OCI-M2 (cell line): ENCODE measurements at regions not wholly inside any gene's neighbourhood (a gene's known extent, or its start where the extent isn't known, plus 50 kb on each side); places are given as distances from the start of the nearest gene placed in this dataset.
"Not testable (repeated sequence)": the region's sequence is repeated elsewhere in the genome, so short reads cannot be mapped to it uniquely, and the experiment has no call there.

Experiments
- DNase-seq: peaks from one replicate; lab custom pipeline; 2025; ENCODE audit not compliant: unreplicated experiment; lab: John Stamatoyannopoulos, UW

DNA sequence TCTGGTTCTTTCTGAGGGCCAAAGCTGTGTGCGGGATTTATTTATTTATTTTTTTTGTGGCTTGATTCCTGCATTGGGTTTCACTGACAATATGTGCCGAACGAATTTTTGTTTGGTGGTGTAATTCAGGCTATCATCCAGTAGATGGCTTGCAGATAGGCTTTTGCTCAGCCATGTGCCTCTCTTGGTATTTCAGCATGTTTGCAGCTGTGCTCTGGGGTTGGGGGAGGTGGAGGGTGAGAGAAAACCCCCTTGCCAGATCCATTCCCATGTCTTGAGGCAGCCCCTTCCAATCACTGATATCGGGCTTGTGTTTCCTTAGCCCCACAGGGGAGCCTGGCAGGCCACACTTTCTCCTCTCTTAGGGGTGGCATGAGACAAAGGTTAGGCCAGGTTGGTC, 302.4 kb downstream of the PTGER3 start:
- no peak for DNase-seq

DNA sequence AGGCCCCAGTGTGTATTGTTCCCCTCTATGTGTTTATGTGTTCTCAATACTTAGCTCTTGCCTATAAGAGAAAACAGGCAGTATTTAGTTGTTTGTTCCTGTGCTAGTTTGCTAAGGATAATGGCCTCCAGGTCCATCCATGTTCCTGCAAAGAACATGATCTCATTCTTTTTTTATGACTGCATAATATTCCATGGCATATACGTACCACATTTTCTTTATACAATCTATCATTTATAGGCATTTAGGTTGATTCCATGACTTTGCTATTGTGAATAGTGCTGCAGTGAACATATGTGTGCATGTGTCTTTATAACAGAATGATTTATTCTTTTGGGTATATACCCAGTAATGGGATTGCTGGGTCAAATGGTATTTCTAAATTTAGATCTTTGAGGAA, 301.6 kb downstream of the PTGER3 start:
- not testable (repeated sequence) for DNase-seq

DNA sequence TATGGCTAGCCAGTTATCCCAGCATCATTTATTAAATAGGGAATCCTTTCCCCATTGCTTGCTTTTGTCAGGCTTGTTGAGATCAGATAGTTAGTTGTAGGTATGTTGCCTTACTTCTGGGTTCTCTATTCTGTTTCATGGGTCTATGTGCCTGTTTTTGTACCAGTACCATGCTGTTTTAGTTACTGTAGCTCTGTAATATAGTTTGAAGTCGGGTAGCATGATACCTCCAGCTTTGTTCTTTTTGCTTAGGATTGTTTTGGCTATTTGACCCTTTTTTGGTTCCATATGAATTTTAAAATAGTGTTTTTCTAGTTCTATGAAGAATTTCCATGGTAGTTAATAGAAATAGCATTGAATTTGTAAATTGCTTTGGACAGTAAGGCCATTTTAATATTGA, 300.5 kb downstream of the PTGER3 start:
- not testable (repeated sequence) for DNase-seq

DNA sequence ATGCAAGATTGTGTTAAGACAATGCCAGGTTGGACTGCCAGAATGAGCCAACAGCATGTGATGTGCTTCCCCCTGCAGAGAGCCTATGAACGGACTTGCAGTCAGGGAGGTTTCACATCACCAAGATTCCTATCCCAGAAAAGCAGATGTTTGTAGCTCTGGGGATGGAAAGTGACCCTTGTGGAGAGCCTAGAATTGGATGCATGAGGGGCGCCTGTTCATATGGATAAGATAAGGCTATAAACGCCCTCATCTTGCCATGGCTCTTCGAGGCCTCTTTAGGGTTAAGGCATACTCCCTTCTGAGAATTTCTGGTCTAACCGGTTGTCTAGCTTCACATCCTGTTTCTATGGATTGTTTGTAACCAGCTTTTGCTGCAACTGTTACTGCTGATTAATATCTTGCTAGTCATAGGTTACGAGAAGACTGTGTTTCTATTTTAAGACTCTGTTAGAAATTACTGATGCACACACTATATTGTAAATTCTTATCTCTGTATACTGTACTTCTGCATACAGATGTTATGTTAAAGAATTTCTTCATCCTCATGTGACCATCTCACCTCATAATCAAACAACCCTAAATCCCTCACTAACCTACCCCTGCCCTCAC, 295.8 kb downstream of the PTGER3 start:
- DNase-seq, result not testable (repeated sequence)

DNA sequence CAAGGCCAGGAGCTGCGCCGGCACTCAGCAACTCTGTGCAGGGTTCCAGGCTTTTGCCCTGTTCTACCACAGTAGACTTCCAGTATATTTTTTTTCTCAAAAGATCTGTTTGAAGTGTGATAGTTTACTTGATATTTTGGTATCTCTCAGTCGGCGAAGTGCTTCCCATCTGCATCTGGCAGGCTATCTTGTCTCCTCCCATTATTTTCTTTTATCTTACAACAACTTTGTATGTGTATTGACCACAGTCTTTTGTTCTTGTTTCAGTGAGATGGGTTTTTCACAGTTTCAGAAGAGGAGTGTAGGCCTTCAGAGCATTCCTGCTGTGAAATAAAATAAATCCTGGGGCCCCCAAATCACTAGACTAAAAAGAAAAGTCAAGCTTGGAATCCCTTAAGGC, 292.9 kb downstream of the PTGER3 start:
- DNase-seq, result no peak

DNA sequence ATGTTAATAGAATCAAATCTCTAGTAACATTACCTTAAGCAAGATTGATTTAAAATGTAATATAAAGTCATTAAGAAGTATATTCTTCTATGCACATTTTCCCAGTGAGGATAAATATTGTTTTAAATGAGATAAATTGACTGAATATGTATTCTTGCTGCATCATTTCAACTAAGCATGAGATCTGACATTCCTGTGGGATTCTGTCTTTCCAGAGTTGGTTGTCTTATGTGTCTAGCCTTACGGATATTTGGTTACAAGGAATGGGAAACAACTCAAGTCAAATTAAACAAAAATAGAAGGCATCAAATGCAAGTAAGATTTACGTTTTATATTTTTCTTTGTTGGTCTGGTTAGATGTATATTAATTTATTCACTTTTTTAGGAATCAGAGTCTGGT, 287.5 kb downstream of the PTGER3 start:
- DNase-seq, result no peak

DNA sequence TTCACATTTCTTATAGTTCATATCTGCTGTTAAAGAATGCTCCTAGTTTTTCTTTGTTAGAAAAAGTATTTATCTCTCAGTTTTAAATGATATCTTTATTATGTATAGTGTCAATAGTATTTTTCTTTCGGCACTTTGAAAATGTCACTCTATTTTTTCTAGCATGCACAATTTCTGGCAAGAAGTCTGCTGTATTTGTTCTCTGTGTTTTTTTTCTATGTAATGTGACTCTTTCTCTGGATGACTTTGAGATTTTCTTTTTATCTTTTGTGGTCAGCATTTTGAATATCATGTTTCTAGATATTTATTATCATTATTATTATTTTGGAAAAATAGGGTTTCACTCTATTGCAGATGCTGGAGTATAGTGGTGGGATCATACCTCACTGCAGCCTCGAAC, 285.2 kb downstream of the PTGER3 start:
- DNase-seq, result no peak

DNA sequence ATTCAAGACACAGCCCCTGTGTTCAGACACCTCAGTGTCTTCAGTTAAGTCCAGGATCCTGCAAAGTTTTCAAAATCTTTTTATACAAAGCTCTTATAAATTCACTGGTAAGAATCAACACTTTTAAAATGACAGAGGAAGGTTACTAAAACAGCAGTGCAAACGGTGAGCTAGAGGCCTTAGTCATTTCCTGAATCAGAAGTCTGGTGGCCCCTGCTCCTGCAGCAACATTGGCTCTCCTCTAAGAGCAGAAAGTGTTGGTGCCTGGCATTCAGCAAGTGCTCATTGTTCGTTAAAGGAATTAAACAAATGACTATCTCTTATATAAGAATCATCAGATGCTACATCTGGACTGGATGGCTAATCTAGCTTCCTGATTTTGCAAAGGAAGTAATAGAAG, 282.9 kb downstream of the PTGER3 start:
- DNase-seq, result no peak

DNA sequence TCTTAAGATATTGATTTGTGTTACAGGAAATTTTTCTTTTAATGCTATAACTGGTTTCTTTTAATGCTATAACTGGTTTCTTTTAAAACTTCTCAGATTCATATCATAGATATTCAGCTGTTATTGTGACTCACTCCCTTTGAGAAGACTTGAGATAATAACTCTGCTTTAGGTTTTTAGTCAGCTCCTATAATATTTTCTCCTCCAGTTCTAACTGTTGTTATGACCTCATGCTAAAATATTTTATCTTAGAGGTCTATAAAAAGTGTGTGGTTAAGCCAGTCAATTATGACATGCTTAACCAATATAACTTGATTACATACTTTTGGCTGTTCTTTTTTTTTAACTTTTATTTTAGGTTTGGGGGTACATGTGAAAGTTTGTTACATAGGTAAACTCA, 280.2 kb downstream of the PTGER3 start:
- DNase-seq, result no peak

DNA sequence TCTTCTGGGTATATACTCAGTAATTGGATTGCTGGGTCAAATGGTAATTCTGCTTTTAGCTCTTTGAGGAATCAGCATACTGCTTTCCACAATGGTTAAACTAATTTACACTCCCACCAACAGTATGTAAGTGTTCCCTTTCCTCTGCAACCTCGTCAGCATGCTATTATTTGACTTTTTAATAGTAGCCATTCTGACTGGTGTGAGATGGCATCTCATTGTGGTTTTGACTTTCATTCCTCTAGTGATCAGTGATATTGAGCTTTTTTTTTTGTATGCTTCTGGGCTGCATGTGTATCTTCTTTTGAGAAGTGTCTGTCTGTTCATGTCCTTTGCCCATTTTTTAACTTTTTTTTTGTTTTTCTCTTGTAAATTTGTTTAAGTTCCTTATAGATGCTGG, 279.4 kb downstream of the PTGER3 start:
- no peak for DNase-seq

DNA sequence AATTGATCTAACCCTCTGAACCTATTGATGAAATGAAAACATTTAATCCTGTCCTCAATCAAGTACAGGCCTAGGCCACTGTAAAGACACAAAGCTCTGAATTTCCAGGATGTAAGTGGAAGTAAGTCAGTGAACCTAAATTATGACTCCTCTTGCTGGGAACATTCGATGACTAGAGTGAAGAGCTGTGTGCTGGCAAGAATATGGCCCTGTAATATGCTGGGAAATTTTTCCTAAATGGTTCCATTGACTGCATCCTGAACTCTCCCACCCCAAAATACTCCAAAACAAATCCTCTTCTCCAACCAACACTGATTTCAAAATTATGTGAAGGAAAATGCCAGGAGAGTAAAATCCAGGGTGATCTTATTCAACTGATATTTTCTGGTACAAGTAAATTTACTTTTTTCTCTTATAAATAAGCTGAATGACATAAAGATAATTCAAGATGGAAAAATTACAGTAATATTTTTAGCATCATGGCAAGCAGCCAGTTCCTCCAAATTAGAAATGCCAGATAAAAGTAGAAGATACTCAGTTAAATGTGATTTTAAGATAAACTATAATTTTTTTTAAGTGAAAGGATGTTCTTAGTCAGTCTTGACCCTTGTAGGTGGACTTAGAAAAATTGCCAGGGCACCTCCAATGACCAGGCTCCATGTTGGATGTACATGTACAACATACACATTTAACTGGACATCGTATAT, 269.4 kb downstream of the PTGER3 start:
- DNase-seq, result no peak

DNA sequence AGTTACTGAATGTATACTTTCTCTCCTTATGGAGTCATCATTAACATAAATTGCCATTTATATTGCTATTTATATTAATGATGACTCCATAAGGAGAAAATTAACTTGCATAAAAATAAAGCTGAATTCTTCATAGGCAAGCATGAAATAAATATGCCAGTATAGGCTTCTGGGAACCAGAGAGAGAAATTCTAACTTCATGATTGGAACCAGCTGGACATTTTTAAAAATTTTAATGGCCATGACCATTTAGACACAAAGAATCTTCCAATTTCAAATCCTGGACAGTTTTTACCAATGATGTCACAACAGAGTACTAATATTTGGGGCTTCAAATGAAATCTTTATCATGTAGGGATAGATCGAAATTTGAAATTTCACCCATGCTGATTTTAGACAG, 268.7 kb downstream of the PTGER3 start:
- DNase-seq, result no peak

DNA sequence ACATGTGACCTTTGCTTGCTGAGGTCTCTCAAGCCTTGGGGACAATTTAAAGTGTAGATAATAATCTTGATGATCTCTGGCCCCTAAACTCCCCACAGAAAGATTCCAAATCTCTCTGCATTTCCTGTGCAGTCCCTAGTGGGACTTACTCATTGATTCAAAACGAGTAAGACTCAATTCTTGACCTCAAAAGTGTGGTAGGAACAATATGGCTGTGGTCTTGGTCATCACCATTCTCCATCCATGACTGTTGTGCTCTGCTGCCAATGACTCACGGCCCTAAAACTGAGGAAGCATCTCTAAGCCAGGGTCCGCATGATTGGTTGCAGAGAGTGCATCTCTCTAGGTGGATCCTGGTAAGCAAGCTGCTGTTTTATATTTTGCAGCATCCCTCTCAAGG, 268.0 kb downstream of the PTGER3 start:
- DNase-seq, result no peak

DNA sequence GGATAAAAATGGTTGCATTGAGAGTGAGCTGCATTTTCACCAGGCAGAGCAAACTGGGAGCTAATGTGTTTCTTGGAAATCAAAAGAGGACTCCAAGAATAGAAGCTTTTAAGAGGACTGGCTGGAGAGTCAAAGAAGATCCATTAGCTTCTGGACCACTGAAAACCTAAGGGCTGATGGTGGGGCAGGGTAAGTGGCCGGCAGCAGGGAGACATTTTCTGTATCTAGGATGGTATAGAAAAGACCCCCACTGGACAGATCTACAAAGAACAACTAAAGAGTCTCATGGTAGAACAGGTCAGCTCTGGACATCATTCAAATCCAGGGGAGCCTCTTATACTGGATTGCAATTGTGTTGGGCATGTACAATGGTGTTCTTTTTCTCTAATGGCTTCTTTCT, 262.3 kb downstream of the PTGER3 start:
- DNase-seq, result no peak

DNA sequence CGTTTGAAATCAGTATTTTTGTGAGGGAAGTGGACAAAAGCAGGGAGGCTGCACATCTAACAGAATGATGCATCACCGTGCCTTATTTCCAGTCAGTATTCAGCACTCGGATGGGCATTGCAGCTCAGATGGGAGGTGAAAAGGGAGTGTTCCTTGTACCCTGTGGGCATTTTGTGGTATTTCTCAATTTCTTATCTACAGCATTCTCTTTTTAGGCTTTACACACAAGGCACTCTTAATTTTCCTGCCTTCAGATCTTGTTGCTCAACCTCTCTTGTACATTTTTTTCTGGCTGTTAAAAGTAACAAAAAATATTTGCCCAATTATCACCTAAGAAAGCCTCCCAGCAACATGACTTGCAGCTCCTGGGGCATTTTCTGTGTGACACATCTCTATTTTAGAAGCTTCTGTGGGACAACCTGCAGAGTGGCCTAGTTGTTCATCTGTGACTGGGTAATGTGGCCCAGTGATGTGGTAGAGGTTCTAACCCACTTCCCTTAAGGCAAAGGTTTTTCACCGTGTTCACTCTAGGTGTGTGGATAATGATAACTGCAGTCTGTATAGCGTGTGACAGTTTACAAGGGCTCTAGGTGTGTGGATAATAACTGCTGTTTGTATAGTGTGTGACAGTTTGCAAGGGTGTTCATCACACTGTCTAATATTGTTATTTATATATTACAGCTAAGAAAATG, 257.2 kb downstream of the PTGER3 start:
- no peak for DNase-seq

DNA sequence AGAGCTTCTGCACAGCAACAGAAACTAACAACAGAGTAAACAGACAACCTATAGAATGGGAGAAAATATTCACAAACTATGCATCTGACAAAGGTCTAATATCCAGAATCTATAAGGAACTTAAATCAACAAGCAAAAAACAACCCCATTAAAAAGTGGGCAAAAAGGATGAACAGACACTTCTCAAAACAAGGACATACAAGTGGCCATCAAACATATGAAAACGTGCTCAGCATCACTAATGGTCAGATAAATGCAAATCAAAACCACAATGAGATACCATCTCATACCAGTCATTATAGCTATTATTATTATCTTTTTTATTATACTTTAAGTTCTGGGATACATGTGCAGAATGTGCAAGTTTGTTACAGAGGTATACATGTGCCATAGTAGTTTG, 252.6 kb downstream of the PTGER3 start:
- DNase-seq, result not testable (repeated sequence)

DNA sequence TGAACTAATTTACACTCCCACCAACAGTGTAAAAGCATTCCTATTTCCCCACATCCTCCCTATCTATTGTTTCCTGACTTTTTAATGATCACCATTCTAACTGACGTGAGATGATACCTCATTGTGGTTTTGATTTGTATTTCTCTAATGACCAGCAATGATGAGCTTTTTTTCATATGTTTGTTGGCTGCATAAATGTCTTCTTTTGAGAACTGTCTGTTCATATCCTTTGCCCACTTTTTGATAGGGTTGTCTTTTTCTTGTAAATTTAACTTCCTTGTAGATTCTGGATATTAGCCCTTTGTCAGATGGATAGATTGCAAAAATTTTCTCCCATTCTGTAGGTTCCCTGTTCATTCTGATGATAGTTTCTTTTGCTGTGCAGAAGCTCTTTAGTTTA, 251.3 kb downstream of the PTGER3 start:
- DNase-seq, result not testable (repeated sequence)

DNA sequence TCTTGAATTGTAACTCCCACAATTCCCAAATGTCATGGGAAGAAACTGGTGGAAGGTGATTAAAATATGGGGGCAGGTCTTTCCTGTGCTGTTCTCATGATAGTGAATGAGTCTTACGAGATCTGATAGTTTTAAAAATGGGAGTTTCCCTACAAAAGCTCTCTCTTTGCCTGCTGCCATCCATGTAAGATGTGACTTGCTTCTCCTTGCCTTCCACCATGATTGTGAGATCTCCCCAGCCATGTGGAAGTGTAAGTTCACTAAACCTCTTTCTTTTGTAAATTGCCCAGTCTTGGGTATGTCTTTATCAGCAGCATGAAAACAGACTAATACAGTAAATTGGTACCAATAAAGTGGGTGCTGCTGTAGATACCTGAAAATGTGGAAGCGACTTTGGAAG, 245.0 kb downstream of the PTGER3 start:
- not testable (repeated sequence) for DNase-seq

DNA sequence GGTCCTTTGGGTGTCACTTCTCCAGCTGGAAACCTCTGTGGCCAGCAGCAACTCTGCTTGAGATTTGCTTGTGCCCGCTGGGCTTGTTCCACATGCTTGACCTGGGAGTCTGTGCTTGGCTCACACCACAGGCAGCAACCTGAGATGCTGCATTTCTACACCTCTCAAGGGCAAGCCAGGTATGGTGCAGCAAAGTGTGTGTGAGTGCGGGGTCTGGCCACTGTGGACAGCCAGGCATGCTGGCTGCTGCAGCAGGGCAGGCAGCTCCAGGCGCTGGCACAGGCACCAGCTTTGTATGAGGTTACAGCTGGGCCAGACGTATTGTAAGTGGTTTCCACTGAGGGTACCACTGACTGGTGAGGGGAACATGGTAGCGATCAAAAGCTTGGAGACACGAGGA, 242.0 kb downstream of the PTGER3 start:
- DNase-seq, result no peak

DNA sequence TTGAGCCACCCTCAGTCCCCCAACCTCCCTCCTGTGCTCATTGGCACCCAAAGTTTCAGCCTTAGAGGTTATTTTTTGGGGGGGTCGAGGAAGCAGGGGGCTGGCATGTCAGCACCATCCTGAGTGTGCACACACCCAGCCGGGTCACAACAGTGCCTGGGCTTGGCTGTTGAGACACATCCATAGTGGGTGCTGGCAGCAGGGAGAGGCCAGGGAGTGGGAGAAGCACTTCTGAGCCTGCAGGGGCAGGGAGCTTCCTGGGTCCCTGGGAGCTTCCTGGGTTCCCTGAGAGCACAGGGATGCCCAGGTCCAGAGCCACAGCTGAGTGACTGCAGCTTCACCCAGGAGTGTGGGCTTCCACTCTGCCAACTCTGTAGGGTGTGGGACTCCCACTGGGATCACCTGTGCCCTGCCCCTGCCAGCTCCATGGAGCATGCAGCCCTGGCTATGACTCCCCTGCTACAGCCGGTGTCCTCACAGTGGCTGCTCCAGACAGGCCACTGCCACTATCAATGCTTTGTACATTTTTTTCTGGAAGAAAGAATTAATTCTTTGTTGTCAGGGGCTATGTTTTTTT, 240.4 kb downstream of the PTGER3 start:
- no peak for DNase-seq

DNA sequence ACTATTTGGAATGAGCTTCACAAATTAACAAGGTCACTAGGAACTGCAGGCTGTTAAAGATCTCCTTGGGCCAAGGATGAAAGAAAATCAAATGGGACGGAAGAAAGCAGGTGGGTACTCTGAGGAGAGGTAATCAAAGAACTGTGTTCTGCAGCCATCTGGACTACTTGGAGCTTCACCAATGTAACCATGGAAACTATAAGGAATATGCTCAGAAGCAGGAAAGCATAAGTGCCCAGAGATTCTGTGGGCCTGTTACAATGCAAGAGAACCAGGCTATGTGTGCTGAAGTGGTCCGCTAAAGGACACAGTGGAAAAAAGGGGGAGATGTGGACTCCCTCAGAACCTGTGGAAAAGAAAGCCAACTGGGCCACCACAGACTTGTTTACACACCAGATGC, 238.5 kb downstream of the PTGER3 start:
- DNase-seq, result no peak

DNA sequence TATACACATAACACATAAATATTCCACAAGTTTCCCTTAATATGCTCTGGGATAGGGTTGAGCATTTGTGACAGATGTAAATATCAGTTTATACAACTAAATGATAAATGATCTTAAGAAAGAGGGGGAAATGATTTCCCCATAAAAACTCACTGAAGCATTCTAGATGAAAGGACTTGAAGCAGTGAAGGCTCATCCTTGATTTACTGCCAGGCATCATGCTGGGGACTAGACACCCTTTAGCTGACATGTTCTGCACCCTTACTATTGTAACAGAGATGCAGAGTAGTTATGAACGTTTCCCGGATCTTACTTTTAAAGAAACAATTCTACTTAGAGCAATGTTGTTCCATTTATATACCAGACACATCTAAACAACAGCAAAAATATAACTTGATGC, 235.8 kb downstream of the PTGER3 start:
- DNase-seq, result no peak
